Activated naive CD4-positive, alpha-beta T cell (primary cell): ENCODE measurements at regions not wholly inside any gene's neighbourhood (a gene's known extent, or its start where the extent isn't known, plus 50 kb on each side); places are given as distances from the start of the nearest gene placed in this dataset.

Experiments used
- DNase-seq, 4 experiments: peaks; one replicate each; lab custom pipeline; 2025; lab: John Stamatoyannopoulos, UW

GRCh38 chr7:7051206-7051877, 131.0 kb upstream of the C1GALT1 start:
- DNase-seq, result no peak

DNA sequence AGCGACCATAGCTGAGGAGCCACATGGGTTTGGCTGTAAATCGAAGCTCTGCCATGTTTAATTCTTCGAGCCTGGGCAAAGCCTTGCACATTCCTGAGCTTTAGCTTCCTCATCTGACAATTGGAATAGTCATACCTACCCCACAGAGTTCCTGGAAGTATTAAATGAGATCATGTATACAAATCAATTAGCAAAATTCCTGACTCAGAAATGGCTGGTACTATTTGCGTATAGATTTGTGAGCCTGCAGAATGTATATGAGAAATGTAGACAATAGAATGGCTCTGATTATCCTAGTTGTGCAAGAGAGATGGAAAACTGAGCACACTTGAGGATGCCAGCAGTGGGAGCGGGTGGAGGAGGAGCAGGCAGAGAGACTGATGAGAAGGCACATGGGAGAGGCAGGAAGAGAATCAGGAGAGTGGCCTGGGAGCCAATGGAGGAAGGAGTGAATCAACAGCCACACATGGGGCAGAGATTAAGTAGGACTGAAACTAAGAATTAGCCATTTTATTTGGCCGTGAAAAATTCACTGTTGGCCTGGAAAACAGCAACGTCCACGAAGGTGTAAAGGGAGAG, 128.0 kb upstream of the C1GALT1 start:
- DNase-seq, result no peak

GRCh38 chr7:7060828-7061599, 121.3 kb upstream of the C1GALT1 start:
- DNase-seq, result no peak

DNA sequence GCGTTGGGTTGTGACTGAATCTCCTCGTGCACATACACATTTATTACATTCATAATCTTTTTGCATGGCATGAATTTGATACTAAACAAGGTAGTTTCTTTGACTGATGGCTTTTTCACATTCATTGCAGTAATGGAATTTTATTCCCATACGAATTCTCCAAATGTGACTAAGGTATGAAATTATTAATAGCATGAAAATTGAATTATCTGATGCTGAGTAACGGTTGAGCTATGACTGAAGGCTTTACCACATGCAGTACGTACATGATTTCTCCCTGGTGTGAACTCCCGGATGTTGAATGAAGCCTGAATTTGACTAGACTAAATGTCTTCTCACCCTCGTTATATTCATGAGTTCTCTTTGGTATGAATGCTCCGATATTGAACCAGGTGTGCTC, 104.4 kb upstream of the C1GALT1 start:
- no peak for DNase-seq

- no peak for DNase-seq
Observed at GRCh38 chr7:7080802-7081201, 101.5 kb upstream of the C1GALT1 start.

DNA sequence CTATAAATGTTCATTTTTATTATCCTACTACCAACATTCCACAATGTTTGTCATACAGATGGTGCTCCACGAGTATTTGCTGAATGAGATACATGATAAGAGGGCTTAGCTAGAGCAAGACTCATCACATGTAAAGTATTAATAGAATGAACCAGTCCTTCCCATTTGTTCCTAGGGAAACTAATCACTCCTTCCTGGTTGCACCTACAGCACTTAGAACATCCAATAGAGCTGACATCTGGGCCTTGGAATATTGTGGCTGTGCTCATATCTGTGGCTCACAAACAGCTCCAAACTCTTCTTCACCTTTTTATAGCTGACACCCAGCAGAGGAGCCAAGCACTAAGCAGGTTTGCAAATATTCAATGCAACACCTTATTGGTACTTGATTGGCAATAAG, 91.9 kb upstream of the C1GALT1 start:
- DNase-seq, result no peak

GRCh38 chr7:7098280-7098818, 84.0 kb upstream of the C1GALT1 start:
- DNase-seq, result no peak

DNA sequence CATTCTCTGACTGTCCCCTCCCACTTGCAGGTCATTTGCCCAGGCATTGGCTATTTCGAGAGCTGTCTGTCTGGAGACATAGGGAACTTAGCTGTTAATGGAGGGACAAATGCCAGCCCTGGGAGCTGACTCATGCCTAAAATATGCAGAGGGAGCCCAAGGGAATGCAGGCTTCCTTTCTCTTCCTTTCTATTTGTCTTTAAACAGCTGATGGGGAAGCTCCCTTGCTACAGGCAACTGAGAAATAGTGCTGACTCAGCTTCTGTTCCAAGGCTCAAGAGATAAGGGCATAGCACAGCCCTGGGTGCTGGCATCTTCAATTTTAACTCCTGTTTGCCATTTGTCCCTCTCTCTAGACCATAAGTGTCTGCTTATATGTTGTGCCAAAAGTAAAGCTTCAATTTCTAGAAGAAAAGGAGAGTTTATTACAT, 82.7 kb upstream of the C1GALT1 start:
- DNase-seq, result no peak

DNA sequence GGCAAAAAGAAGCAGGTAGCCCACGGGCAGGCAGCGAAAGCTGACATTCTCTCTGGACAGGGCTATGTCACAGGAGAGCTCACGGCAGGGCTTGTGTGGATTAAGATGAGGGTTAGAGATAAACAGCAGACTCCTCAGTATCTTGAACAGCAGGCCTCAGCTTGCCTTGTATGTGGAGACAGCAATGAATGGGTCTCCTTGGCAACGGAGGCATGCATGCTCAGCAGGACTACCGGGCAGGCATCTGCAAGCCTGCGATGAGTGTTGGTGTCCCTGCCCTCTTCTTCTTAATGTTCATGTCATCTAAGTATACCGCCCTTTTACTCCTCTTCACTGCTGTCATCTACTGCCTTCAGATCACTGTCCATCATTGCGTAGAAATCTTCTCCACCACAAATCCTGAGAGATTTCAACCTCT, 81.9 kb upstream of the C1GALT1 start:
- no peak for DNase-seq

GRCh38 chr7:7102906-7103305, 79.4 kb upstream of the C1GALT1 start:
- DNase-seq, result no peak

DNA sequence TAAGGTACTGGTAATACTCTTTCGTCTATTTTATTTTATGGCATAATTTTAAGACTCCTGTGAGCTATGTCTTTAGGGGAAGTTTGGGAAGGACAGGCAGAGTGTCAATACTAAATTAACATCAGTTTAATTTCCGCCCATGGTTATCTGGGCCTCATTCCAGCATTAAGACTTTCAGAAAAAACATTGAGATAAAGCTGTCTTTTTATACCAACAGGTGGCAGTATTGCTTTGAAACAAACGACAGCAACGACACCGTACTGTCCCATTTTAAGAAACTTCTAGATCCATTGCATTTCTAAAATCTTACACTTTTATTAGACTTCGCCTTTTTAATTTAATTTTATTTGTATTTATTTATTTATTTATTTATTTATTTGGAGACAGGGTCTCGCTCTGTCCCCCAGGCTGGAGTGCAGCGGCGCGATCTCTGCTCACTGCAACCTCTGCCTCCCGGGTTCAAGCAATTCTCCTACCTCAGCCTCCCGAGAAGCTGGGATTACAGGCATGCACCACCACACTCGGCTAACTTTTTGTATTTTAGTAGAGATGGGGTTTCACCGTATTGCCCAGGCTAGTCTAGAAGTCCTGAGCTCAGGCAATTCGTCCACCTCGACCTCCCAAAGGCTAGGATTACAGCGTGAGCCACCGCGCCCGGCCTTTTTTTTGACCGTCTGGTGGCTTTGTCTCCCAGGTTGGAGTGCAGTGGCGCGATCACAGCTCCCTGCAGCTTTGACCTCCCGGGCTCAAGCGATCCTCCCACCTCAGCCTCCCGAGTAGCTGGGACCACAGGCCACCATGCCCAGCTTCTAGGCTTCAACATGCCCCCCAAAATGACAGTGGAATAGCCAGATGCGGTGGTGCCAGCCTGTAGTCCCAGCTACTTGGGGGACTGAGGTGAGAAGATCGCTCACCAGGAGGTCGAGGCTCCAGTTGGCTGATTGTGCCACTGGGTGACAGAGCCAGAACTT, 78.7 kb upstream of the C1GALT1 start:
- DNase-seq, result no peak

DNA sequence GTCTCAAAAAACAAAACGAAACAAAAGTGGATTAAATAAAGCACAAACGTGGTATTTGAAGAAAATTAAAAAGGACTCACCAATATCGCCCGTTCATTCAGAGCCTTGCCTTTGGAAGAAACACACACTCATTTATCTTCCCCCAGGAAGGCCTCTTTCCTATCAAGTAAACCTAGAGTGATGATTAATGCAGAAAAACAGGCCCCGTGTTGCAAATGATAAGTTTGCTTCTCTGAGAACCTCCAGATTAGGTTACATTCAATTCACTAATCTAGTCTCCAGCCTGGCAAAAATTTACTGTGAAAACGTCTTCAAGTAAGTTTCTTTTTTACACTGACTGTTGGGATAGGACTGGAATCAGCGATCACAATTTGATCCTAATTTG, 78.0 kb upstream of the C1GALT1 start:
- DNase-seq, result no peak

DNA sequence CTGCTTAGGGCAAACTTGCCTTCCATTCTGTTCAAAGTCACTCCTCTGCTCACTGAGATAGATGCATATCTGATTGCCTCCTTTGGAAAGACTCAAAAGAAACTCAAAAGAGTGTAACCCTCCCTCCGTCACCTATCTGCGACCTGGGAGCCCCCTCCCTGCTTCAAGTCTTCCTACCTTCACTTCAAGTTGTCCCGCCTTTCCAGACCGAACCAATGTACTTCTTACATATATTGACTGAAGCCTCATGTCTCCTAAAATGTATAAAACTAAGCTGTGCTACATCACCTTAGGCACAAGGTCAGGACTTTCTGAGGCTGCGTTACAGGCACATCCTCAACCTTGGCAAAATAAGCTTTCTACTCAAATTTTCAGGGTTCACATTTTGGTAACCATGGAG, 77.4 kb upstream of the C1GALT1 start:
- no peak for DNase-seq

DNA sequence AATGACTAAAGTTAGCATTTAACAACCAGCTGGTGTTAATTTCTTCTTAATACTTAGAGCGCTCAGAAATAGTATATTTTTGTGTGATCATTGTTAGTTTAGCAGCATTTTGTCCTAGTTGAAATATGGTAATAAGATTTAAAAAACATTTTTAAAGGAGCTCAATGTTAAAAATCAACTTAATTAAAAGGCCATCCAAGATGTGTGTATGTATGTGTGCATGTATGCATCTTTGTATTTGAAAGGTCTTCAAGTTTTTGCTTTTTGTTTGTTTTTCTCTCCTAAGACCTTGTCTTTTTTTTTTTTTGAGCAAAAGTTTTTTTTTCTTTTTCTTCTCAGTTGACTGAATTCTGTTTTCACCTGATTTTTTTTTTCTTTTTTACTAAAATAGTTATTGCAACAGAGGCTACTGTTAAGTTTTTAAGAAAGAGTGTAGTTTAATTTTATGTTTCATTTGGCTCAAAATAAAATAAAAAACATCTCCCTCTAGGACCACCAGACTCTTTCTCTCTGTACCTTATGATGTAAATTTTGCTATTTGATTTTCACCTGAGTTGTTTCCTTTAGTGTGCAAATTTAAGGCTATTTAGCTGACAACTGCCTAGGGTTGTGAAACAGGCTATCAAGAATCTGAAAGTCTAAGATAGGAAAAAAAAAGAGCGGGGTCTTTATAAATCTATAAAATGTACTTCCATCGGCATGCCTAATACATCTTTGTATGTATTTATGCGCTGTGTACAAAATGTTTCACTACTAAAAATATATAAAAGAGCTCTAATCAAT, 76.4 kb upstream of the C1GALT1 start:
- no peak for DNase-seq

- DNase-seq, result no peak
Observed at GRCh38 chr7:7108931-7109330, 73.4 kb upstream of the C1GALT1 start.

DNA sequence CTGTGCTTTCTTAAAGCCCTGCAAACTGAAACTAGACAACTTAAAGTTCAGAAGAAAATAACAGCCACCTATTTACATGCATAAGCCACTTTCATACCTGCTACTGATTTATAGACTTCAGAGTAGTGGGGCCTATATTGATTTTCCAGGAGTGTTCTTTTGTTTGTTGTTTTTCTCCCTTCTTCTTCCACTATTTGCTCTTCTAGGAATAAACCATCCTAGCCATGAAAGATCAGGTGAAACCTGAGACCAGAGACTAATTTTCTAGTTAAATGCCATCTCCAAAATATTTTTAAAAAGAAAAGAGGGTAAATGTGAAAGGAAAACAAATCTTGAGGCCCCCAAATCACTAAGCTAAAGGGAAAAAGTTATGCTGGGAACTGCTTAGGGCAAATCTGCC, 72.4 kb upstream of the C1GALT1 start:
- DNase-seq, result no peak

DNA sequence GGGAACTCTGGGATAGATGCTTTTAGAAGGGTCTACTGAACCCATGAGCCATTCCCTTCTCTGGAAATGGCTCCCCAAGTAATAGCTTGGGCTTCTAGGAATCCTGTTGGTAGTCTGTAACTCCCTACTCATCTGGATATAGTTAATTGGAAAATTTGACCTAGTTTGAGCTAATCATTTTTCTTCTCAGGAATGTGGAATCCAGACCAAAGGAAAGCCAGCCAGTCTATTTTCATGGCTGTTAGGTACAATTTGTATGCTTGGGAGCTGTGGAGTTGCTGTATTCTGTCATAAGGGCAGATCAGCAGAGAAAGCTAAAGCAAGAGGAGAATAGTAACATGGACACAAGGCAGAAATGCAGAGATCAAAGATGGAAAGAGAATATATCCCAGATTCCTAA, 71.6 kb upstream of the C1GALT1 start:
- DNase-seq, result no peak

- DNase-seq, result no peak
Observed at GRCh38 chr7:7112868-7113267, 69.5 kb upstream of the C1GALT1 start.

- DNase-seq, result no peak
Observed at GRCh38 chr7:7114575-7115291, 67.6 kb upstream of the C1GALT1 start.

GRCh38 chr7:7117935-7118586, 64.3 kb upstream of the C1GALT1 start:
- DNase-seq, result no peak
